ENCODE measurements at regions not wholly inside any gene's neighbourhood (a gene's known extent, or its start where the extent isn't known, plus 50 kb on each side); places are given as distances from the start of the nearest gene placed in this dataset.

DNA sequence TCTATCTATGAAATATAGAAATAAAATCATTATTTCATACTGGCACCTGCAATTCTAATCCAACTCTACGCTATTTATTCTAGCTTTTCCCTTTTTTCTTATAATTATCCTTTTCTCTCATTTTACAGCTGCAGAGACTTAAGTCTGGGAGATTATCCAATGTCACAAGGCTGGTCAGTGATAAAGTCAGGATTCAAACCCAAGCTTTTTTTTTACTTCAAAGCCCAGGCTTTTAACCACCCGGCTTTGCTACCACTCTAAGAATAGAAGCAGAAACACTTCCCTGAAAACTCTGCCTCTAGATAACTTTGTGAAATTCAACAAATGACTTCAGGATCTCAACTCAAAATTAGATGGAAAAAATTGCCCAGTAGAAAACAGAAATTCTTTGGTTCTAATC lies 552.5 kb downstream of the IPMK start:
- WGBS (ENCODE audit: extremely low coverage, insufficient coverage, insufficient read length): 100% methylated on average over 1 of the region's 2 CpGs
- H3K4me3 ChIP-seq (ENCODE audit: low read depth, low read length): no peak overlapping the region
- no peak overlapping the region for H3K9ac ChIP-seq (ENCODE audit: low read length)
- no peaks in the 10 kb centered on the region for H3K36me3 ChIP-seq (ENCODE audit: control insufficient read depth in 1 of 2, insufficient read depth in 2 of 2, low read length in 2 of 2)
- H4K8ac ChIP-seq (ENCODE audit: low read depth, low read length): no peak overlapping the region
- no peak overlapping the region for H2AFZ ChIP-seq (ENCODE audit: insufficient read depth, low read length, poor library complexity)
- no peak overlapping the region for H2BK5ac ChIP-seq (ENCODE audit: low read depth, low read length, poor library complexity)
- H2BK12ac ChIP-seq (ENCODE audit: low read length): no peak overlapping the region
- no peak overlapping the region for H4K12ac ChIP-seq (ENCODE audit: low read depth, low read length)
- no peak for DNase-seq
- no peak overlapping the region for H3K4ac ChIP-seq (ENCODE audit: low read depth, low read length)
- no peak overlapping the region for H3K18ac ChIP-seq (ENCODE audit: low read length)
- no peaks in the 10 kb centered on the region for H3K4me1 ChIP-seq (ENCODE audit: control insufficient read depth in 1 of 2, insufficient read depth in 2 of 2, low read length in 2 of 2)
- H2AK5ac ChIP-seq (ENCODE audit: low read length): no peak overlapping the region
- no peak overlapping the region for H3K27ac ChIP-seq (ENCODE audit: low read depth, low read length)
- H3K14ac ChIP-seq (ENCODE audit: low read length): no peak overlapping the region
- H3K79me1 ChIP-seq (ENCODE audit: low read length): no peaks in the 10 kb centered on the region
- H3K27me3 ChIP-seq (ENCODE audit: insufficient read depth, low read length): no peaks in the 10 kb centered on the region
- H3K9me3 ChIP-seq (ENCODE audit: insufficient read depth, low read depth, low read length): no peaks in the 10 kb centered on the region
- H2BK120ac ChIP-seq (ENCODE audit: insufficient read depth, low read length, poor library complexity): no peak overlapping the region
- H4K91ac ChIP-seq (ENCODE audit: low read depth, low read length): no peak overlapping the region
- no peak overlapping the region for H3K4me2 ChIP-seq (ENCODE audit: low read length)
- no peaks in the 10 kb centered on the region for H3K79me2 ChIP-seq (ENCODE audit: control insufficient read depth, insufficient read depth, low read length, poor library complexity)
- no peak overlapping the region for H3K23ac ChIP-seq (ENCODE audit: low read length)

DNA sequence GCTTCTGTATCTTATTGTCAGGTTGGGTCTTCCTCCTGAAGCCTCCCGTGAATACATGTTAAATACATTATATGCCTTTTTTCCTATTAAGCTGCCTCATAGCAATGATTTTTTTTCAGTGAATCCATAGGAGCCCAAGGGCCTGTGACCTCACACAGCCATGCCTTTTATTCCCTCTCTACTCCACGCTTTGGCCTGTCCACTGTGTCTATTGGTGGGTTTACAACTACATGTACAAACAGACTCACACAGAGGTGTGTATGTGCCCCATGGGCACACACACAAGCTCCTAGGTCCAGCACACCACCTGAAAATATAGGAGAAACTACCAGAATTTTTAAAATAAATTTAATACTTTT lies 560.4 kb downstream of the IPMK start:
- Histone ChIP-seq H3K4me1 (ENCODE audit: control insufficient read depth in 1 of 2, insufficient read depth in 2 of 2, low read length in 2 of 2) (no peaks in the 10 kb centered on the region), H3K14ac (ENCODE audit: low read length) (no peak overlapping the region)
- WGBS (ENCODE audit: extremely low coverage, insufficient coverage, insufficient read length): no CpG with 5 or more reads among the region's 2 CpGs

GRCh38 chr10:57706576-57707299 lies 561.0 kb downstream of the IPMK start:
- no peak overlapping the region for H3K23ac ChIP-seq (ENCODE audit: low read length)
- H4K8ac ChIP-seq (ENCODE audit: low read depth, low read length): no peak overlapping the region
- no peak overlapping the region for H3K27ac ChIP-seq (ENCODE audit: low read depth, low read length)
- no peak overlapping the region for H3K9ac ChIP-seq (ENCODE audit: low read length)
- H2BK12ac ChIP-seq (ENCODE audit: low read length): no peak overlapping the region
- no peak overlapping the region for H3K4me2 ChIP-seq (ENCODE audit: low read length)
- no peaks in the 10 kb centered on the region for H3K4me1 ChIP-seq (ENCODE audit: control insufficient read depth in 1 of 2, insufficient read depth in 2 of 2, low read length in 2 of 2)
- H3K79me2 ChIP-seq (ENCODE audit: control insufficient read depth, insufficient read depth, low read length, poor library complexity): no peaks in the 10 kb centered on the region
- H3K4ac ChIP-seq (ENCODE audit: low read depth, low read length): no peak overlapping the region
- no peak overlapping the region for H2BK5ac ChIP-seq (ENCODE audit: low read depth, low read length, poor library complexity)
- no CpG with 5 or more reads among the region's 5 CpGs for WGBS (ENCODE audit: extremely low coverage, insufficient coverage, insufficient read length)
- H2BK120ac ChIP-seq (ENCODE audit: insufficient read depth, low read length, poor library complexity): no peak overlapping the region
- no peak overlapping the region for H2AFZ ChIP-seq (ENCODE audit: insufficient read depth, low read length, poor library complexity)
- no peak overlapping the region for H3K18ac ChIP-seq (ENCODE audit: low read length)
- no peak overlapping the region for H3K4me3 ChIP-seq (ENCODE audit: low read depth, low read length)
- no peaks in the 10 kb centered on the region for H3K79me1 ChIP-seq (ENCODE audit: low read length)
- H3K36me3 ChIP-seq (ENCODE audit: control insufficient read depth in 1 of 2, insufficient read depth in 2 of 2, low read length in 2 of 2): no peaks in the 10 kb centered on the region
- no peak for DNase-seq
- H3K27me3 ChIP-seq (ENCODE audit: insufficient read depth, low read length): no peaks in the 10 kb centered on the region
- no peaks in the 10 kb centered on the region for H3K9me3 ChIP-seq (ENCODE audit: insufficient read depth, low read depth, low read length)
- no peak overlapping the region for H4K12ac ChIP-seq (ENCODE audit: low read depth, low read length)
- H2AK5ac ChIP-seq (ENCODE audit: low read length): no peak overlapping the region
- no peak overlapping the region for H4K91ac ChIP-seq (ENCODE audit: low read depth, low read length)
- H3K14ac ChIP-seq (ENCODE audit: low read length): no peak overlapping the region

More for the DNA sequence above, 560.4 kb downstream of the IPMK start:
- Histone ChIP-seq H3K27me3 (ENCODE audit: insufficient read depth, low read length) (no peaks in the 10 kb centered on the region), H3K9me3 (ENCODE audit: insufficient read depth, low read depth, low read length) (no peaks in the 10 kb centered on the region), H4K12ac (ENCODE audit: low read depth, low read length) (no peak overlapping the region), H3K79me2 (ENCODE audit: control insufficient read depth, insufficient read depth, low read length, poor library complexity) (no peaks in the 10 kb centered on the region), H3K9ac (ENCODE audit: low read length) (no peak overlapping the region), H3K4me2 (ENCODE audit: low read length) (no peak overlapping the region), H3K79me1 (ENCODE audit: low read length) (no peaks in the 10 kb centered on the region), H3K23ac (ENCODE audit: low read length) (no peak overlapping the region), H2BK12ac (ENCODE audit: low read length) (no peak overlapping the region), H2BK120ac (ENCODE audit: insufficient read depth, low read length, poor library complexity) (no peak overlapping the region), H4K91ac (ENCODE audit: low read depth, low read length) (no peak overlapping the region), H3K27ac (ENCODE audit: low read depth, low read length) (no peak overlapping the region), H3K18ac (ENCODE audit: low read length) (no peak overlapping the region), H3K4me3 (ENCODE audit: low read depth, low read length) (no peak overlapping the region), H3K4ac (ENCODE audit: low read depth, low read length) (no peak overlapping the region), H4K8ac (ENCODE audit: low read depth, low read length) (no peak overlapping the region), H2AFZ (ENCODE audit: insufficient read depth, low read length, poor library complexity) (no peak overlapping the region), H3K36me3 (ENCODE audit: control insufficient read depth in 1 of 2, insufficient read depth in 2 of 2, low read length in 2 of 2) (no peaks in the 10 kb centered on the region), H2AK5ac (ENCODE audit: low read length) (no peak overlapping the region), H2BK5ac (ENCODE audit: low read depth, low read length, poor library complexity) (no peak overlapping the region)
- DNase-seq: no peak

DNA sequence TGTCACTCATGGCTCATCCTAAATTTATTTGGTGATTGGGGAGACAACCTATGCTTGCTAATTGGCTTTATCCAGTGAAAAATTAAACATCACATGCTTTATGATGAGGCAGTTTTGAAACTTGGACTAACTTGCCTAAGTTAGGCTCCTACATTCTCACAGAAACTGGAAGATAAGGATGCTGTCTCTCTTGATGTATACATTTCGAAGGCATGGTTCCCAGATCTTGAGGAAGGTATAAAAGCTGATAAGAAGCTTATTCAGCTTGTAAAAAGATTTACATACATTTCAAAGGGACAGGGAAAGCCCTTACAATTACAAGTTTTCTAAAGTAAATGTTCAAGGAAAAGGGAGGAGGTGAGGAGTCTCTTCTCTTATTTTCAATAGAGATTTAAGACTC lies 561.7 kb downstream of the IPMK start:
- Histone ChIP-seq H4K8ac (ENCODE audit: low read depth, low read length) (no peak overlapping the region), H3K14ac (ENCODE audit: low read length) (no peak overlapping the region), H3K4ac (ENCODE audit: low read depth, low read length) (no peak overlapping the region), H2AK5ac (ENCODE audit: low read length) (no peak overlapping the region), H2BK12ac (ENCODE audit: low read length) (no peak overlapping the region), H3K9me3 (ENCODE audit: insufficient read depth, low read depth, low read length) (no peaks in the 10 kb centered on the region), H3K27me3 (ENCODE audit: insufficient read depth, low read length) (no peaks in the 10 kb centered on the region), H4K91ac (ENCODE audit: low read depth, low read length) (no peak overlapping the region), H3K79me2 (ENCODE audit: control insufficient read depth, insufficient read depth, low read length, poor library complexity) (no peaks in the 10 kb centered on the region), H4K12ac (ENCODE audit: low read depth, low read length) (no peak overlapping the region), H3K4me2 (ENCODE audit: low read length) (no peak overlapping the region), H3K18ac (ENCODE audit: low read length) (no peak overlapping the region), H2BK5ac (ENCODE audit: low read depth, low read length, poor library complexity) (no peak overlapping the region), H3K23ac (ENCODE audit: low read length) (no peak overlapping the region), H3K79me1 (ENCODE audit: low read length) (no peaks in the 10 kb centered on the region), H3K4me3 (ENCODE audit: low read depth, low read length) (no peak overlapping the region), H3K36me3 (ENCODE audit: control insufficient read depth in 1 of 2, insufficient read depth in 2 of 2, low read length in 2 of 2) (no peaks in the 10 kb centered on the region), H2BK120ac (ENCODE audit: insufficient read depth, low read length, poor library complexity) (no peak overlapping the region), H3K27ac (ENCODE audit: low read depth, low read length) (no peak overlapping the region), H2AFZ (ENCODE audit: insufficient read depth, low read length, poor library complexity) (no peak overlapping the region), H3K4me1 (ENCODE audit: control insufficient read depth in 1 of 2, insufficient read depth in 2 of 2, low read length in 2 of 2) (no peaks in the 10 kb centered on the region), H3K9ac (ENCODE audit: low read length) (no peak overlapping the region)
- WGBS (ENCODE audit: extremely low coverage, insufficient coverage, insufficient read length): no CpG with 5 or more reads among the region's 1 CpG
- no peak for DNase-seq

All from trophoblast cell (in vitro differentiated cells and primary cell).